Naive thymus-derived CD8-positive, alpha-beta T cell (primary cell): ENCODE measurements at regions not wholly inside any gene's neighbourhood (a gene's known extent, or its start where the extent isn't known, plus 50 kb on each side); places are given as distances from the start of the nearest gene placed in this dataset.

ENCODE experiments used
- ATAC-seq, 2 donors: fragments of 150-1000 bp; cut with Tn5 transposase in 1 of 2; sonication (Bioruptor Pico), chemical (Tn5 transposase) in 1 of 2; 1 replicate in 1 of 2; 2 replicates in 1 of 2; pipeline ENCODE4 v1.10.0; 2021; ENCODE audit warnings: mild to moderate bottlenecking in 2 of 2, moderate library complexity in 2 of 2
- POLR2A ChIA-PET: fragments of 350-600 bp; sonication (Branson Sonifier 250); formaldehyde crosslinking; loops from one replicate; lab custom pipeline; 2021; ENCODE audit warnings: antibody characterized with exemption; lab: Charles Lee
- DNase-seq, 10 donors: peaks; one replicate each; pipeline versions ENCODE4 v3.0.0 to v3.0.0-alpha.2; 2020 to 2022
- H3K27ac Mint-ChIP-seq, 10 donors: one replicate each; pipeline ENCODE4 v1.8.0; 2020 to 2022; ENCODE audit warnings: mild to moderate bottlenecking in 10 of 10, mixed read lengths in 10 of 10, moderate library complexity in 4 of 10, inconsistent platforms in 1 of 10
- H3K27me3 Mint-ChIP-seq, 5 donors: one replicate each; pipeline ENCODE4 v1.8.0; 2021 to 2022; ENCODE audit warnings: mixed read lengths in 5 of 5
- H3K36me3 Mint-ChIP-seq, 3 donors: one replicate each; pipeline ENCODE4 v1.8.0; 2020 to 2022; ENCODE audit warnings: mixed read lengths in 3 of 3, mild to moderate bottlenecking in 2 of 3, inconsistent platforms in 1 of 3
- H3K4me1 Mint-ChIP-seq, 4 donors: one replicate each; pipeline ENCODE4 v1.8.0; 2021 to 2022; ENCODE audit warnings: mixed read lengths in 4 of 4
- H3K4me3 Mint-ChIP-seq, 10 donors: one replicate each; pipeline ENCODE4 v1.8.0; 2020 to 2022; ENCODE audit warnings: mild to moderate bottlenecking in 10 of 10, mixed read lengths in 10 of 10, moderate library complexity in 6 of 10, inconsistent platforms in 1 of 10
- H3K9me3 Mint-ChIP-seq, 9 donors: one replicate each; pipeline ENCODE4 v1.8.0; 2020 to 2022; ENCODE audit warnings: mixed read lengths in 9 of 9, mild to moderate bottlenecking in 3 of 9, inconsistent platforms in 1 of 9, moderate library complexity in 1 of 9

- POLR2A ChIA-PET = no interaction called here
Measured at GRCh38 chr5:89777758-89778157, 631.8 kb downstream of the CETN3 start.

DNA sequence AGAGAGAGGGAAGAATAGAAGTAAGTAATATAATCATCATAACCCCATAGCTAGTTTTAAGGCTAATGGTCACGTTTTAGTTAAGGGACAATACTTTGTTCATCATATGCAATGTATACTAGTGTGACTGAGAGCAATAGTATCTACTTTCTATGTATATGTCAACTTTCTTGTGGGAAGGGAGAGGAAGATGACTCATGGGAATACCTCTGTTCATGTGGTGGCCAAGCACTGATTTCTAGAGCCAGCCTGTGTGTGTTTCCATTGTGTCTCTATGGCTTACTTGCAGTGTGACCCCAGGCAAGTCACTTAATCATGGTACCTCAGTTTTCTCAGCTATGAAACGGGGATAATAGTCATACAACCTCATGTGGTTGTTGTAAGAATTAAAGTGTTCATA, 639.6 kb downstream of the CETN3 start:
- H3K27ac Mint-ChIP-seq = no peak overlapping the region
- H3K9me3 Mint-ChIP-seq = peaks cover 0 to 12% (median 2%) of the 10 kb centered on the region in 9 donors
- H3K27me3 Mint-ChIP-seq = no peaks in the 10 kb centered on the region
- no peaks in the 10 kb centered on the region for H3K4me1 Mint-ChIP-seq
- H3K4me3 Mint-ChIP-seq = no peak overlapping the region
- H3K36me3 Mint-ChIP-seq = peaks cover 0 to 5% (median 0%) of the 10 kb centered on the region in 3 donors
- DNase-seq = no peak
- POLR2A ChIA-PET = no interaction called here
- no peak for ATAC-seq

More at GRCh38 chr5:89777758-89778157, 631.8 kb downstream of the CETN3 start:
- Mint-ChIP-seq H3K27me3 (no peaks in the 10 kb centered on the region), H3K4me1 (no peaks in the 10 kb centered on the region), H3K9me3 (peaks cover 8 to 59% (median 43%) of the 10 kb centered on the region in 9 donors), H3K36me3 (peaks cover 0 to 35% (median 2%) of the 10 kb centered on the region in 3 donors), H3K27ac (no peak overlapping the region), H3K4me3 (no peak overlapping the region)
- ATAC-seq (no peak), DNase-seq (no peak)

- DNase-seq (no peak), ATAC-seq (no peak)
- POLR2A ChIA-PET = no interaction called here
- Mint-ChIP-seq H3K4me3 (no peak overlapping the region), H3K9me3 (peaks cover 0 to 8% (median 0%) of the 10 kb centered on the region in 9 donors), H3K36me3 (no peaks in the 10 kb centered on the region), H3K4me1 (no peaks in the 10 kb centered on the region), H3K27ac (no peak overlapping the region), H3K27me3 (no peaks in the 10 kb centered on the region)
Measured at GRCh38 chr5:89759802-89760201, 649.8 kb downstream of the CETN3 start.

- Mint-ChIP-seq H3K9me3 (peaks cover 0 to 9% (median 0%) of the 10 kb centered on the region in 9 donors), H3K27me3 (no peaks in the 10 kb centered on the region), H3K4me1 (no peaks in the 10 kb centered on the region), H3K36me3 (no peaks in the 10 kb centered on the region), H3K27ac (no peak overlapping the region), H3K4me3 (no peak overlapping the region)
- POLR2A ChIA-PET = no interaction called here
- ATAC-seq (no peak), DNase-seq (no peak)
Measured at GRCh38 chr5:89758146-89758545, 651.4 kb downstream of the CETN3 start.

DNA sequence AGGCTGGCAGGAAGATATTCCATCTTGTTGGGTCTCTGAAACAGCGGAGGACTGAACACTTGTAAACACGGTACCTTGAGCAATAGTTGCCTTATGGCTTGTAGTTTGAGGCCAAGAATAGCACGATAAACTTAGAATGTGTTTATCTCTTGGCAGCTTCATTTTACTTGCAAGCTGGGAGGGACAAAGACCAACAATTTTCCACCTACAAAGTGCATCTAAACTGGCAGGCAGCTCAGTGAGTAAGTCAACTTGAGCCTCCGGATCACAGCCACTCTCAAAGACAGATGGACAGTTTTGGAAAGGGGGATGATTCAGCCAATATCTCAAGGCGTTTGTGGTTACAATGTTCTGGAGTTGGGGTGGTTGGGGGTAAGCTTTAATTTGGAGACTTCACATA, 652.6 kb downstream of the CETN3 start:
- H3K9me3 Mint-ChIP-seq = peaks cover 0 to 7% (median 0%) of the 10 kb centered on the region in 9 donors
- DNase-seq (no peak), ATAC-seq (no peak)
- no peaks in the 10 kb centered on the region for H3K27me3 Mint-ChIP-seq
- H3K4me1 Mint-ChIP-seq = no peaks in the 10 kb centered on the region
- H3K27ac Mint-ChIP-seq = no peak overlapping the region
- H3K36me3 Mint-ChIP-seq = no peaks in the 10 kb centered on the region
- no peak overlapping the region for H3K4me3 Mint-ChIP-seq
- POLR2A ChIA-PET = no interaction called here

DNA sequence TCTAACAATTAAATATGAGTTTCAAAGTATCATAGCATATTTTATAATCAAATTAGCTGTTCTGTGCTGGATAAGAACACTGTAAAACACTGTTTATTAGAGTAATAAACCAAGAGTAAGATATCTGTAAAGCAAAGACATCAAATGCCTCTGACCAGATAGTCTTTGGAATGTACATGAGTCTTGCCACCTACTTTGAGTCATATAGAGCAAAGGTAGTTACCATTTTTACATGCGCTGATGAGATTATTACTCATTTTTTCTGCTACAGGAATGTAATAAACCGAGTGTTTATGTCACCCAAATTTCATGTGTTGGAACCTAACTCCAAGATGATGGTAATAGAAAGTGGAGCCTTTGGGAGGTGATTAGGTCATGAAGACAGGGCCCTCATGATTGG, 654.5 kb downstream of the CETN3 start:
- H3K4me1 Mint-ChIP-seq = no peaks in the 10 kb centered on the region
- POLR2A ChIA-PET = no interaction called here
- DNase-seq (no peak), ATAC-seq (no peak)
- no peak overlapping the region for H3K4me3 Mint-ChIP-seq
- H3K27me3 Mint-ChIP-seq = no peaks in the 10 kb centered on the region
- H3K9me3 Mint-ChIP-seq = peaks cover 0 to 7% (median 0%) of the 10 kb centered on the region in 9 donors
- no peak overlapping the region for H3K27ac Mint-ChIP-seq
- H3K36me3 Mint-ChIP-seq = no peaks in the 10 kb centered on the region

DNA sequence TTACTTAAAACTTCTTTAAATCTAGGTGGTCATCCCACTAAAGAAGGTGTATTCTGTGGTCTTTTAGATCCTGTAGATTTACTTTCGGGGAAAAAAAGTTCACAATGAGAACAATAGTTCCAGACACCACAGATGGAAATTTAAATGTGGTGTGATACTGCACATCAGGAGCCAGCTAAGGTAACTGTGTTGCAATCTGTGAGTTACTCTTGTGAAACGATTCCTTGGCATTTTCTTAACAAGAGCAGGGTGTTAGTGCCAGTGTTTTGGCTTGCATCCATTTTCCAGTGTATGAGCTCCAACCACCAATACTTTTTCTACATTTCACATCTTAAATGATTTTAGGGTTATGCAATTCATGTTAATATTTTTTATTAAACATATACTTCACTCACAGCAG, 674.5 kb downstream of the CETN3 start:
- DNase-seq = no peak
- POLR2A ChIA-PET = no interaction called here
- Mint-ChIP-seq H3K27ac (no peak overlapping the region), H3K4me3 (no peak overlapping the region), H3K27me3 (no peaks in the 10 kb centered on the region), H3K36me3 (no peaks in the 10 kb centered on the region), H3K4me1 (peaks cover 0 to 2% (median 0%) of the 10 kb centered on the region in 4 donors), H3K9me3 (peaks cover 0 to 2% (median 0%) of the 10 kb centered on the region in 9 donors)
- no peak for ATAC-seq

DNA sequence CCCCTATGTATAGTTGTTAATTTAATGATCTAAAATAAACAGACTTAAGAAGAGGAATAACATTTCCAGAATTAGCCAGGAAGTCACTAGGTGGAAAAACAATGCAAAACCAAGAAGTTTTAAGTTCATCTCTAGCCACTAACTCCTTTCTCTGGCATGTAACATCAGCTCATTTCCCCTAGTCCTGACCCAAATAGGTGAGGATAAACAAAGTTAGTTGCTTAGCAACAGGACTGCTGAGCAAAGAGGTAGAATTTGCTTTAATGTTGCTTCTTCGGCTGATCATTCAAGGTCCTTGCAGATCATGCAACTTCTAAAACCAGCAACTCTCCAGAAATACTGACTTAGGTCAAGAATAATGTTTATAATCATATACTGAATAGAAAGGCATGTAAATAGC, 675.8 kb downstream of the CETN3 start:
- POLR2A ChIA-PET = no interaction called here
- no peak for ATAC-seq
- Mint-ChIP-seq H3K4me3 (no peak overlapping the region), H3K36me3 (no peaks in the 10 kb centered on the region), H3K9me3 (peaks cover 0 to 2% (median 0%) of the 10 kb centered on the region in 9 donors), H3K27me3 (no peaks in the 10 kb centered on the region), H3K4me1 (peaks cover 0 to 15% (median 0%) of the 10 kb centered on the region in 4 donors), H3K27ac (no peak overlapping the region)
- DNase-seq = no peak

DNA sequence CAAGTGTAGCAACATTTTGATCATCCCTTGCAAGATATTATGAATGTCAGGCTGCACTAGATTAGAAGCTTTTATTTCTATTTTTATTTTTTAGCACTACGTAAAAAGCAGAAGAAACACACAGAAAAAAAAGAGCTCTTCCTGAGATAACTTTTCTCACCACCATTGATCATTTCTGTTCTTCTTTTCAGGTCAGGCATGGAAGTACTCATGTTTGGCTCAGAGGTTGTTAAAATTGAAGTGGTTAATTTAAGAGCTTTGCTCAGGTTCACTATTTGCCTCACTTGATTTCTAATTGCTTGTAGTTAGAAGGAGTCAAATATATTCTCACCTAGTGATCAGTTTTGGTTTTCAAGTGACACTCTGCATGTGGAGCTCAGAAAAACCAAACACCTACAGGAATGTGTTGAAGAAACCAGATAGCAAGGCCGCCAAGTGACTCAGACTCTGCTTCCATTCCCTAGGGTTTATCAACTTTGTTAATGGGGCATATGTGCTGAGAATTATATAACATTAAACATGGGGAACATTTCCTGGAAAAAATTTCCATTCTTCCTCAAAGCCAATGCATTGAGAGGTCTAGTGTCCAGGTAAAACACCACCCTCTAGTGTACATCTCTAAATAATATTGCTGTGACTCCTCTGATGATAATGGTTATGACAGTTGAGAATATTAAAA, 679.8 kb downstream of the CETN3 start:
- H3K4me3 Mint-ChIP-seq = no peak overlapping the region
- ATAC-seq = no peak
- H3K27ac Mint-ChIP-seq = no peak overlapping the region
- H3K36me3 Mint-ChIP-seq = no peaks in the 10 kb centered on the region
- no peak for DNase-seq
- POLR2A ChIA-PET = no interaction called here
- H3K9me3 Mint-ChIP-seq = peaks cover 0 to 4% (median 0%) of the 10 kb centered on the region in 9 donors
- peaks cover 0 to 24% (median 0%) of the 10 kb centered on the region in 4 donors for H3K4me1 Mint-ChIP-seq
- no peaks in the 10 kb centered on the region for H3K27me3 Mint-ChIP-seq

DNA sequence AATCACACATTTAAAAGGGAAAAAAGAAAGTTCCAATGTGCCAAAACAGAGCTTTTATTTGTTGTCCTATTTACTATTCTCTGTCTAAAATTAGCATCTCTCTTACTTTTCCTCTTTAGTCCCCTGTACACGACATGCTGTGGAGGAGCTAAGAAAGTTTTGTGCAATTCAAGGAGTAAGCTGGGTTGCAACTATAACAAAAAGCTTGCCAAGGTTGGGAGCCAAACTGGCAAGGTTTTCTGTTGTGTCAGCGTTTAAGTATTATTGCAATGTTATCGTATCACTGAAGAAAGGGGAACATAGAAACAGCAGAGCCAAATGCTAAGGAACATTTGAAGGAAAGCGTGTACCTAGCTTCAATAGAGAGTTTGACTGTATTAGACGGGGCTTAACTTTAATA, 680.8 kb downstream of the CETN3 start:
- H3K9me3 Mint-ChIP-seq = peaks cover 0 to 4% (median 0%) of the 10 kb centered on the region in 9 donors
- DNase-seq = no peak
- POLR2A ChIA-PET = no interaction called here
- ATAC-seq = no peak
- H3K36me3 Mint-ChIP-seq = no peaks in the 10 kb centered on the region
- H3K4me3 Mint-ChIP-seq = no peak overlapping the region
- no peaks in the 10 kb centered on the region for H3K27me3 Mint-ChIP-seq
- H3K27ac Mint-ChIP-seq = no peak overlapping the region
- H3K4me1 Mint-ChIP-seq = peaks cover 0 to 24% (median 0%) of the 10 kb centered on the region in 4 donors

DNA sequence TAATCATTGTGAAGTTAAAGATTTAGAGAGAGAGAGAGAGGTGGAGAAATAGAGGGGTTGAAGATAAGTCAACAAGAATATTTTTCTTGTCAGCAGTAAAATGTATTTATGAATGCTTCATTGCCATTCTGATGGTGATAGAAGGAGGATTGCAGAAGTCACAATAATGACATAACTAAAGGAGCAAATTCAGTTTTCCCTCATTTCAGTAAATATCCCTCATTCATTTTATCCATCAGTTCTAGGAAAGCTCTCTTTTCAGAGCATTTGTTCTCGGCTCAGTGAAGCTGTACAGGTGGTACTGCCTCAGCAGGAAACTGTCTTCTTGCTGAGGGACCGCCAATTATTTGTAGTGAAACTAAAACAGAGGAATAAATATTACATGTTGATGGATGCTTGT, 681.4 kb downstream of the CETN3 start:
- Mint-ChIP-seq H3K4me3 (no peak overlapping the region), H3K4me1 (peaks cover 0 to 24% (median 0%) of the 10 kb centered on the region in 4 donors), H3K27ac (peak overlapping the region in 1 of 10 donors; percentile 30), H3K36me3 (no peaks in the 10 kb centered on the region), H3K27me3 (no peaks in the 10 kb centered on the region), H3K9me3 (peaks cover 0 to 4% (median 0%) of the 10 kb centered on the region in 9 donors)
- no peak for ATAC-seq
- DNase-seq = no peak
- POLR2A ChIA-PET = no interaction called here

GRCh38 chr5:89724379-89725095, 685.0 kb downstream of the CETN3 start:
- no peaks in the 10 kb centered on the region for H3K27me3 Mint-ChIP-seq
- H3K9me3 Mint-ChIP-seq = peaks cover 0 to 4% (median 0%) of the 10 kb centered on the region in 9 donors
- POLR2A ChIA-PET = no interaction called here
- no peaks in the 10 kb centered on the region for H3K36me3 Mint-ChIP-seq
- no peak overlapping the region for H3K4me3 Mint-ChIP-seq
- ATAC-seq = no peak
- DNase-seq = no peak
- H3K4me1 Mint-ChIP-seq = peaks cover 0 to 16% (median 0%) of the 10 kb centered on the region in 4 donors
- no peak overlapping the region for H3K27ac Mint-ChIP-seq

- Mint-ChIP-seq H3K4me1 (peaks cover 0 to 10% (median 0%) of the 10 kb centered on the region in 4 donors), H3K27ac (no peak overlapping the region), H3K27me3 (no peaks in the 10 kb centered on the region), H3K36me3 (no peaks in the 10 kb centered on the region), H3K9me3 (peaks cover 0 to 4% (median 0%) of the 10 kb centered on the region in 9 donors), H3K4me3 (no peak overlapping the region)
- POLR2A ChIA-PET = no interaction called here
- DNase-seq (no peak), ATAC-seq (no peak)
Measured at GRCh38 chr5:89723907-89724306, 685.6 kb downstream of the CETN3 start.
